OCI-LY7 (cell line): ENCODE measurements at regions not wholly inside any gene's neighbourhood (a gene's known extent, or its start where the extent isn't known, plus 50 kb on each side); places are given as distances from the start of the nearest gene placed in this dataset.

ENCODE experiments used
- CTCF ChIP-seq: fragments of 200-600 bp; sonication (generic); conservative IDR thresholded peaks from 2 replicates; pipeline ENCODE4 v1.5.1; 2014; ENCODE audit warnings: mild to moderate bottlenecking, antibody characterized with exemption, low read length, moderate library complexity, mixed read lengths
- EZH2phosphoT487 ChIP-seq: fragments of 200-600 bp; sonication (generic); IDR thresholded peaks from 2 replicates; pipeline ENCODE4 v1.6.1; 2018; ENCODE audit warnings: low read depth, borderline replicate concordance, mild to moderate bottlenecking, mixed run types, antibody characterized with exemption, low read length, moderate library complexity, mixed read lengths

GRCh38 chr11:90704510-90704909 lies 481.7 kb upstream of the CHORDC1 start:
- TF ChIP-seq CTCF (no peak), EZH2phosphoT487 (no peak)
